ENCODE measurements at regions not wholly inside any gene's neighbourhood (a gene's known extent, or its start where the extent isn't known, plus 50 kb on each side); places are given as distances from the start of the nearest gene placed in this dataset.

DNA sequence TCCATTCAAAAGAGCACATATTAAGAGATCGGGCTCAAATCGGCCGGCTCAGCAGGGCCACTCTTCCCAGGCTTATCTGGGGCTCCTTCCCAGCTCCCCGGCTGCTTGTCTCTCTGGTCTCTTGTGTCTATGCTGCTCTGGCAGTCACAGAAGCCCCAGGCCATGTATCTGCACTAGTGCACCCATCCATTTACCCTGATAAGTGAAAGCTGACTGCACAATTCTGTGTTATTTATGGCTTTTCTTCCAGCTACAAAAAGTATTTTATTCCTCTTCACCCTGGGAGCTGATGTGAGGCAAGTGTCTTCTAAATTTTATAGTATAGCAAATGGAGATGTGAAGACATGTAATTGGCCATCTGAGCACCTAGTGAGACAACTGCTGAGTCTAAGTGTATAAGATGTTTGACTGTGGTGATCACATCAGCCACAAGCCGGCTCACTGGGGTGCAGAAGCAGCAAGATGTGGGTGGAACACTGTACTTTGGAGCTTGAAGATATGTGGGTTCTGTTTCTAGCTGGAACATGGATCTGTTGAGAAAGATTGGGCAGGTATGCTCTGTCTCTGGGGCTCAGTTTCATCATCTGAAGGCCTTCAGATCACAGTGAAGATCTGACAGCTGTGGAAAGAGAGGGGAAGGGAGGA is 78.1 kb upstream of the MPHOSPH6 start:
- ATAC-seq, result no peak
- peaks cover 7% of the 10 kb centered on the region for H3K4me1 Mint-ChIP-seq
- peaks cover 3% of the 10 kb centered on the region for H3K9me3 Mint-ChIP-seq
- no peak for DNase-seq (ENCODE audit: low spot score in 2 of 2)
- H3K4me3 Mint-ChIP-seq, result no peak overlapping the region
- no peak overlapping the region for H3K27ac Mint-ChIP-seq
- H3K36me3 Mint-ChIP-seq, result no peaks in the 10 kb centered on the region

DNA sequence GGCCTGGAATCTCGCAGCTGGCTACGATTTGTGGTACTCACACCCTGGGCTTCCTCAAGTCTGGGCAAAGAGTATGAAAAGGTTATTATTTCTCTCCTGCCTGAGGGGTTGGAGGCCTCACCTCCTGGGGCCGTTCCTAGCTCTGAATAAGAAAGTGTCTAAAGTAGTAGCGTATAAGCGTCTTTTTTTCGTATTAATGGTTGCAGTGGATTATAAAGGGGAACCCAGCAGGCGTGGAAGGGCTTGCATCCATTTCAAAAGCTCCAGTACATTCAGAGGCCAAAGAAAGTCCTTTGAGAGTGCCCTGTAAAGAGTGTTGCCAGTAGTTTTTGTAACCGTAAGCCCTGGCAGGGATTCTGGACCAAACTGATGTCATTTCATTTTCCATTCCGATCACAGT is 72.2 kb upstream of the MPHOSPH6 start:
- ATAC-seq (no peak), DNase-seq (ENCODE audit: low spot score in 2 of 2) (no peak)
- Mint-ChIP-seq H3K4me1 (no peaks in the 10 kb centered on the region), H3K36me3 (no peaks in the 10 kb centered on the region), H3K9me3 (peaks cover 5% of the 10 kb centered on the region), H3K27ac (no peak overlapping the region), H3K4me3 (no peak overlapping the region)

DNA sequence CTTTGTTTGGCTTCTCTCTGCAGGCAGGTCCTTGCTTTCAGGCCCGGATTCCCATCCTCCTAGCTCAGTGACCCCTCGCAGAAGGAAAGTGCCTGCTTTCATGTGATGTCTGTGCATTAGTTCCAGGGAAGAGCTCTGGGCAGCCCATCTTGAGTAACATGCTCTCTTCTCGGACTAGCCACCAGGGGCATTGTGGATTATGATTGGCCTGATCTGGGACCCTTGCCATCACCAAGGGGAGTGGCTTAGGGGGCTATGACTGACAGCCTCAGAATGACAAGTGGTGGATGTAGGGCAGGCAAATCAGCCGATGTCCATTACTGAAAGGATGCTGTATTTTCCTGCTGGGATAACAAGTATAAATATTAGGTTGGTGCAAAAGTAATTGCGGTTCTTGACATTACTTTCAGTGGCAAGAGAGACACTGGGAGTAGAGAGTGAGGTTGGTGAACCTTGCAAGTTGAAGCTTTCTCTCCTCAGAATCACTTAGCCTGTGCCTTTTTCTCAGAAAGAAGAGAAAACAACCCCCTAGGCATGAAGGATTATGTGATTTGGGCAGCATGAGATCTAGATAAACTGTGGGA is 71.5 kb upstream of the MPHOSPH6 start:
- no peaks in the 10 kb centered on the region for H3K36me3 Mint-ChIP-seq
- H3K4me3 Mint-ChIP-seq, result no peak overlapping the region
- H3K9me3 Mint-ChIP-seq, result peaks cover 5% of the 10 kb centered on the region
- ATAC-seq (no peak), DNase-seq (ENCODE audit: low spot score in 2 of 2) (no peak)
- H3K4me1 Mint-ChIP-seq, result no peaks in the 10 kb centered on the region
- H3K27ac Mint-ChIP-seq, result no peak overlapping the region

DNA sequence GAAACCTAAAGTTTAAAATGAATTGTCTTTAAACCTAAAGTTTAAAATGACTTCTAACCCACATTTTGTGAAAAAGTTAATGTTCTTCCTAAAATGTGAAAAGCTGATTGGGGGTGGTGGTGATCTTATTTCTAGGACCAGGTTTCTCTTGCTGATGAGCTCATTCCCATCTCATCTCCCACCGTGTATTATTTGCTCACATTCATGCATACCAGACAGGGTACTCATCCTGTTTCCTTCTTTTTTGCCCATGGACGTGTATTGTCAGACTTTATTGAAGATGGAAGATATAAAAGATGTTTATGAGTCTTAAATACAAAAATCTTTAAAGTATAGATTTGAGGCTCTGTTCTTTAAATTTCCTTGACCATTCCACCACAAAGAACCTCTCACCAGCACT is 70.1 kb upstream of the MPHOSPH6 start:
- Mint-ChIP-seq H3K9me3 (peaks cover 5% of the 10 kb centered on the region), H3K27ac (no peak overlapping the region), H3K36me3 (no peaks in the 10 kb centered on the region), H3K4me1 (no peaks in the 10 kb centered on the region), H3K4me3 (no peak overlapping the region)
- no peak for DNase-seq (ENCODE audit: low spot score in 2 of 2)
- no peak for ATAC-seq

DNA sequence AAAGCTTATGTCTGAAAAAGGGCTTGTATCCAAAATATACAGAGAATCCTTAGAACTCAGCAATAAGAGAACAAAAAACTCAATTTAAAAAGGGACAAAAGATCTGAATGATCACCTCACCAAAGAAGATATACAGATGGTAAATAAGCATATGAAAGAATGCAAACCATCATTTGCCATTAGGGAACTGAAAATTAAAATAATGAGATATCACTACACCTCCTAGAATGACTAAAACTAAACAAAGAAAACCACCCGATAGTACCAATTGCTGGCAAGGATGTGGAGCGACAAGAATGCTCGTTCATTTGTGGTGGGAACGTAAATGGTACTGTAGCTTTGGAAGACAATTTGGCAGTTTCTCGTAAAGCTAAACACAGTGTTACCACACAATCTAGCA is 66.9 kb upstream of the MPHOSPH6 start:
- no peak overlapping the region for H3K27ac Mint-ChIP-seq
- ATAC-seq (no peak), DNase-seq (ENCODE audit: low spot score in 2 of 2) (no peak)
- H3K36me3 Mint-ChIP-seq, result no peaks in the 10 kb centered on the region
- no peak overlapping the region for H3K4me3 Mint-ChIP-seq
- no peaks in the 10 kb centered on the region for H3K4me1 Mint-ChIP-seq
- no peaks in the 10 kb centered on the region for H3K9me3 Mint-ChIP-seq

DNA sequence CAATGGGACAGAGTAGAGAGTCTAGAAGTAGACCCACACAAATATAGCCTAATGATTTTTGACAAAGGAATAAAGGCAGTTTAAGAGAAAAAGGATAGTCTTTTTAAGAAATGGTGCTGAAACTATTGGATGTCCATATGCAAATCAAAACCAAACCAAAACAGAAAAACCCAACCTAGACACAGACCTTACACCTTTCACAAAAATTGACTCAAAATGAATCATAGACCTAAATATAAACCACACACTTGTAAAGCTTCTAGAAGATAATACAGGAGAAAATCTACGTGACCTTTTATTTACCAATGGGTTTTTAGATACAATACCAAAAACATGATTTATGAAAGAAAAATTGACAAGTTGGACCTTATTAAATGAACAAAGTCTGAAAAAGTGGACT is 66.4 kb upstream of the MPHOSPH6 start:
- no peaks in the 10 kb centered on the region for H3K4me1 Mint-ChIP-seq
- H3K27ac Mint-ChIP-seq, result no peak overlapping the region
- no peaks in the 10 kb centered on the region for H3K9me3 Mint-ChIP-seq
- DNase-seq (ENCODE audit: low spot score in 2 of 2) (no peak), ATAC-seq (peak; percentile 36)
- H3K4me3 Mint-ChIP-seq, result no peak overlapping the region
- no peaks in the 10 kb centered on the region for H3K36me3 Mint-ChIP-seq

DNA sequence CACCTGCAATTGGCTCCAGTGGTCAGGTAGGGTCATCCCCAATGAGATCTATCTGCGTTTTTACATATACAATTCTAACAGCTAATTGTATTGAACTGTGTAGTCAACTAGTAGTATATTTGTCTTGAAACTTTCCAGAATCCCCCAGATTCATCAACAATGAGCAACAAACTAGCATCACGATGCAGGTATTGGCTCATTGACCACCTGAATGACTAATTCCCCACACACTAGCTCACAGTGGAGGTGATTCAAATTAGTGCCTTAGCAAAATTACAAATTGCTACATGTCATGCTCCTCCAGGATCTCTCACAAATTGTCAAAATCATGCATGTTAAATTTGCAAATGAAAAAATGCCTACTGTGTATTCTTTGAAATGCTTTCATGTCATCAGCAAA is 62.8 kb upstream of the MPHOSPH6 start:
- DNase-seq (ENCODE audit: low spot score in 2 of 2), result no peak
- Mint-ChIP-seq H3K36me3 (no peaks in the 10 kb centered on the region), H3K4me1 (peaks cover 6% of the 10 kb centered on the region)

DNA sequence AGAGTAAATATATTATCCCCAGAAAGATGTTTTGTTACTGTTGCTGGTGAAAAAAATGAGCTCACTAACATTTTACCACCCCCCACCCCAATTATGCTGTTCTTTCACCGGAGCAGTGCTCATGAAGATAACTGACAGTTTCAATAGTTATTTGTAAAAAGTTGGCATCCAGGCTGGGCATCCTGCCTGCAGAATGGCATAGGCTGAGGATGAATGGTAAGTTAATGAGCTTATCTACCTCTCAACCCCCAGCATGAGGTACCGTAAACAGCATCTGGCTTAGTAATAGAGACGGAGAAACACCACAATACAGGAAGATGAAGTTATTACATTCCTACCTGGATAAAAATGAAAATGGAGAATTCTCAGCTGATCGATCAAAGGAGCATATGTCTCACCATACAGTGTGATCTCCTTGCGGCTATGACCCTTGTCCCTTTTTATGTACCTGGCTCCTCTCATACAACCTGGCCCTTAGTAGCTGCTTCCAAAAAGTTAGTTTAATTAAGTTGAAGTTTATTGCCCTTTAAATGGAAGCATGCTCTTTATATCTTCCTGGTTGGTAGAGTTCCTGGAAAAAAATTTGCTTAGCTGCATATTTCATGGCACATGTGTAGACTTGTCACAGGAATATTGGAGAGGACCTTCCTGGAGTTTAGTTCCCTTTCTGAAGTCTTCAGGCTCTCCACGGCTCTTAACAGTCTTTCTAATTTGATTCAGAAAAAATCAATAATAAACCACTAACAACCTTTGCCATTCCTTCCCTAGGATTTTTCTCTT is 61.2 kb upstream of the MPHOSPH6 start:
- no peak for DNase-seq (ENCODE audit: low spot score in 2 of 2)

More for the DNA sequence above, 62.8 kb upstream of the MPHOSPH6 start:
- Mint-ChIP-seq H3K4me3 (no peak overlapping the region), H3K9me3 (no peaks in the 10 kb centered on the region), H3K27ac (no peak overlapping the region)
- ATAC-seq, result no peak

DNA sequence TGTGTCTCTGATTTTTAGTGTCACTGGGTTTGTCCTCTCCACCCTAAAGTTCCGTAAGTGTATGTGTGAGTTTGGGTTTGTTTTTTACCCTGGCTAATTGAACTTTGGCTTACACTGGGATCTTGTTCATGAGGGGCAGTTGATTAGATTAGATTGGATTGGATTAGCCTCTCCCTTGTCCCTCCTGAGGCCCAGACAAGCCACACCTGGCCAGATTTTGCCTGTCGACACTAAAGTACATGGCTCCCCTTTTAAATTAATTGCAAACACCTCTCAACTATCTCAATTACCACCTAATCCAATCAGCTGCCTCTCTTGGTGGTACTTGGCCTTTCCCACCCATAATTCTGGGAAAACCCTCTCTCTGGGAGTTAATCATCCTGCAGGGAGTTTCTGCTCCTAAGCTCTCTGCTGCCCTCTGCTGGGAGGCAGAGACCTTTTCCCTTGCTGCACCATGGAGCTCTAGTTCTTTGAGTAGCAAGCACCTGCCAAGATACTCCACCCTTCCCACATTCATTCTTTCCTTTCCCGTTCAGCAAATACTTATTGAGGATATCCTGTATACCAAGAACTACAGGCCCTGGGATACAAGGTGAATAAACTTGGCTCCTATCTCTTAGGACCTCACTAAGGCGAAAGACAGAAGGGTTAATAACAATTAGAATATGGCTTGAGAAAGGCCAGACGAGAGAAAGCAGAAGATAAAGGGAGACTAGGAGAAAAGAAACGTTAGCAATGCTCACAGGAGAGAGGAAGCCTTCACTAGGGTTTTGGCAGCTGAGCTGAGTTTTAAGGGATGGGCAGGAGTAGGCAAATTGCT is 60.0 kb upstream of the MPHOSPH6 start:
- Mint-ChIP-seq H3K9me3 (no peaks in the 10 kb centered on the region), H3K27ac (no peak overlapping the region), H3K4me1 (peaks cover 6% of the 10 kb centered on the region), H3K36me3 (no peaks in the 10 kb centered on the region), H3K4me3 (no peak overlapping the region)
- no peak for ATAC-seq
- DNase-seq (ENCODE audit: low spot score in 2 of 2), result peak; percentile 59 to 67

More for the DNA sequence above, 61.2 kb upstream of the MPHOSPH6 start:
- no peaks in the 10 kb centered on the region for H3K9me3 Mint-ChIP-seq
- no peak overlapping the region for H3K27ac Mint-ChIP-seq
- ATAC-seq, result no peak
- no peak overlapping the region for H3K4me3 Mint-ChIP-seq
- H3K36me3 Mint-ChIP-seq, result no peaks in the 10 kb centered on the region
- H3K4me1 Mint-ChIP-seq, result peaks cover 6% of the 10 kb centered on the region

DNA sequence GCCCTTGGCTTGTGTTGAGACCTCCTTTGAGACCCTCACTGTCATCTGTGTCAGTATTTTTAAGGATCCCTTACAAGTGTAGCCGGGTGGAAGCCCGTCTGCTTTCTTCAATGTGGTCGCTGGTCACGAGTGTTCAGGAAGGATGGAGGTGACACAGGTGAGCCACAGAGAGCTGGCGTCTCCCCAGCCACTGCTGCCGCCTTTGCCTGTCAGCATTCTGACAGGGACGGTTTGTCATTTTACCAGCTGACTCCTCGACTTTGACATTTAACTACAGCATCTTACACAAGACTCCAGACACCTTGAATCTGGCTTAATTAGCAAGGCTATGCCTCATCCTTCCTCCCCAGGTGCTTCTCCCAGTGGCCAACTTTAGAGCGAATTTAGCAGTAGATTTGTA is 56.3 kb upstream of the MPHOSPH6 start:
- Mint-ChIP-seq H3K27ac (no peak overlapping the region), H3K9me3 (no peaks in the 10 kb centered on the region), H3K4me1 (peaks cover 6% of the 10 kb centered on the region), H3K36me3 (no peaks in the 10 kb centered on the region), H3K4me3 (no peak overlapping the region)
- no peak for ATAC-seq
- DNase-seq (ENCODE audit: low spot score in 2 of 2), result no peak

DNA sequence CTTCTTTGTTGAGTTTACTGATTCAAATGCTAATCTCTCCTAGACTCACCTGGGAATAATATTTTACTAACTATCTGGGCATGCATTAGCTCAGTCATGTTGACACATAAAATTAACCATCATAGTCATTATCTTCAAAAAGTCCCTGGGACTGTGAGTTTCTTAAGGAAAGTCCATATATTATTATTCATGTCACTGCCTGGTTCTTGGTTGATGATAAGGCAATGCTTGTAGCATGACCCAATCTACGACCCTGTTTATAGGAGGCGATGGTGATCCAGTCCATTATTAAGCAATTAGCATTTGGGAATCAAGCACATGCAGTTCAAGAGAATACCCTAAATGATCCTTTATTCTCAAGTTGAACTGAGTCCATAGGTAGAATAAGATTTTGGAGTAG is 54.8 kb upstream of the MPHOSPH6 start:
- ATAC-seq (no peak), DNase-seq (ENCODE audit: low spot score in 2 of 2) (no peak)
- Mint-ChIP-seq H3K9me3 (no peaks in the 10 kb centered on the region), H3K27ac (no peak overlapping the region), H3K4me3 (no peak overlapping the region), H3K4me1 (peaks cover 1% of the 10 kb centered on the region), H3K36me3 (no peaks in the 10 kb centered on the region)

DNA sequence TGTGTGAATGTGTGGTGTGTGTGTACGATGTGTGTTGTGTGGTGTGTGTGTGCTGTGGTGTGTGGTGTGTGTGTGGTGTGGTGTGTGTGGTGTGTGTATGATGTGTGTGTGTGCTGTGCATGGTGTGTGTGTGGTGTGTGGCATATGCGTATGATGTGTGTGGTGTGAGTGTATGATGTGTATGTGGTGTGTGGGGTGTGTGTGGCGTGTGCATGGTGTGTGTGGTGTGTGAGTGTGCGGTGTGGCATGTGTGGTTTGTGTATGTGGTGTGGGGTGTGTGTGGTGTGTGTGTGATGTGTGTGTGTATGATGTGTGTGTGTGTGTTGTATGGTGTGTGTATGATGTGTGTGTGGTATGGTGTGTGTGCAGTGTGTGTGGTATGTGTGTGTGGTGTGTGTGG is 50.5 kb upstream of the MPHOSPH6 start:
- H3K4me1 Mint-ChIP-seq, result no peaks in the 10 kb centered on the region
- no peak overlapping the region for H3K4me3 Mint-ChIP-seq
- H3K27ac Mint-ChIP-seq, result no peak overlapping the region
- H3K9me3 Mint-ChIP-seq, result no peaks in the 10 kb centered on the region
- ATAC-seq (peak; percentile 11), DNase-seq (ENCODE audit: low spot score in 2 of 2) (no peak)
- no peaks in the 10 kb centered on the region for H3K36me3 Mint-ChIP-seq
